ENCODE measurements at regions not wholly inside any gene's neighbourhood (a gene's known extent, or its start where the extent isn't known, plus 50 kb on each side); places are given as distances from the start of the nearest gene placed in this dataset.

GRCh38 chr7:30212701-30213111 lies 71.7 kb upstream of the ZNRF2 start:
- no peak for ATAC-seq
- DNase-seq (ENCODE audit: missing footprints), result no peak
- intact Hi-C loops (cut with DNase I), result no loop called here

GRCh38 chr7:30213637-30214036 lies 70.8 kb upstream of the ZNRF2 start:
- no peak for ATAC-seq
- DNase-seq (ENCODE audit: missing footprints), result no peak
- intact Hi-C loops (cut with DNase I), result no loop called here

GRCh38 chr7:30214651-30215137 lies 69.7 kb upstream of the ZNRF2 start:
- DNase-seq (ENCODE audit: missing footprints) (no peak), ATAC-seq (no peak)
- intact Hi-C loops (cut with DNase I), result no loop called here

GRCh38 chr7:30221764-30222163 lies 62.6 kb upstream of the ZNRF2 start:
- intact Hi-C loops (cut with DNase I), result no loop called here
- no peak for ATAC-seq
- no peak for DNase-seq (ENCODE audit: missing footprints)

GRCh38 chr7:30222515-30223215 lies 61.7 kb upstream of the ZNRF2 start:
- DNase-seq (ENCODE audit: missing footprints), result no peak
- ATAC-seq, result no peak
- intact Hi-C loops (cut with DNase I), result no loop called here

GRCh38 chr7:30223896-30224295 lies 60.5 kb upstream of the ZNRF2 start:
- ATAC-seq, result no peak
- no peak for DNase-seq (ENCODE audit: missing footprints)
- intact Hi-C loops (cut with DNase I), result no loop called here

GRCh38 chr7:30224511-30225062 lies 59.8 kb upstream of the ZNRF2 start:
- peak; percentile 39 for ATAC-seq
- intact Hi-C loops (cut with DNase I), result loop anchor here (5.0 kb wide), 1 partner anchor 52 kb away; no protein-coding TSS in a partner anchor

GRCh38 chr7:30225863-30226613 lies 58.4 kb upstream of the ZNRF2 start:
- intact Hi-C loops (cut with DNase I), result loop anchor here (5.0 kb wide), 1 partner anchor 54 kb away; no protein-coding TSS in a partner anchor
- peak; percentile 89 for ATAC-seq

More at GRCh38 chr7:30224511-30225062, 59.8 kb upstream of the ZNRF2 start:
- no peak for DNase-seq (ENCODE audit: missing footprints)

GRCh38 chr7:30226614-30227268 lies 57.7 kb upstream of the ZNRF2 start:
- ATAC-seq (no peak), DNase-seq (ENCODE audit: missing footprints) (no peak)
- intact Hi-C loops (cut with DNase I), result loop anchor here (5.0 kb wide), 1 partner anchor 54 kb away; no protein-coding TSS in a partner anchor

More at GRCh38 chr7:30225863-30226613, 58.4 kb upstream of the ZNRF2 start:
- peak; percentile 74 for DNase-seq (ENCODE audit: missing footprints)

GRCh38 chr7:30231271-30231670 lies 53.1 kb upstream of the ZNRF2 start:
- ATAC-seq, result no peak
- no peak for DNase-seq (ENCODE audit: missing footprints)
- intact Hi-C loops (cut with DNase I), result no loop called here

- intact Hi-C loops (cut with DNase I), result no loop called here
- ATAC-seq (no peak), DNase-seq (ENCODE audit: missing footprints) (no peak)
Observed at GRCh38 chr7:30232391-30232790, 52.0 kb upstream of the ZNRF2 start.

Measured in Right ventricle myocardium inferior (tissue), 1 donor.